8988T (cell line): ENCODE measurements at regions not wholly inside any gene's neighbourhood (a gene's known extent, or its start where the extent isn't known, plus 50 kb on each side); places are given as distances from the start of the nearest gene placed in this dataset.

Source experiments
- DNase-seq: peaks from one replicate; pipeline ENCODE4 v3.0.0; 2011

- no peak for DNase-seq
Observed at GRCh38 chr6:112744827-112745226, 397.7 kb downstream of the RFPL4B start.

GRCh38 chr6:112745765-112746164 is 398.6 kb downstream of the RFPL4B start:
- DNase-seq, result no peak

GRCh38 chr6:112749673-112750072 is 402.5 kb downstream of the RFPL4B start:
- DNase-seq, result no peak

GRCh38 chr6:112752305-112752704 is 405.2 kb downstream of the RFPL4B start:
- DNase-seq, result no peak

- no peak for DNase-seq
Observed at GRCh38 chr6:112752791-112753190, 405.7 kb downstream of the RFPL4B start.

- DNase-seq, result no peak
Observed at GRCh38 chr6:112760831-112761230, 413.7 kb downstream of the RFPL4B start.

GRCh38 chr6:112761740-112762139 is 414.6 kb downstream of the RFPL4B start:
- DNase-seq, result no peak

- DNase-seq, result no peak
Observed at GRCh38 chr6:112764377-112764776, 417.2 kb downstream of the RFPL4B start.

GRCh38 chr6:112770308-112770707 is 423.2 kb downstream of the RFPL4B start:
- DNase-seq, result no peak

GRCh38 chr6:112773187-112773586 is 426.1 kb downstream of the RFPL4B start:
- DNase-seq, result no peak

- DNase-seq, result no peak
Observed at GRCh38 chr6:112774319-112774718, 427.2 kb downstream of the RFPL4B start.

GRCh38 chr6:112780498-112781096 is 433.5 kb downstream of the RFPL4B start:
- DNase-seq, result no peak

- DNase-seq, result no peak
Observed at GRCh38 chr6:112781241-112781640, 434.1 kb downstream of the RFPL4B start.

GRCh38 chr6:112785408-112785807 is 438.3 kb downstream of the RFPL4B start:
- no peak for DNase-seq

GRCh38 chr6:112786801-112787200 is 439.7 kb downstream of the RFPL4B start:
- DNase-seq, result no peak

- no peak for DNase-seq
Observed at GRCh38 chr6:112787371-112787770, 440.2 kb downstream of the RFPL4B start.

- no peak for DNase-seq
Observed at GRCh38 chr6:112795316-112795715, 448.2 kb downstream of the RFPL4B start.

GRCh38 chr6:112796712-112797111 is 449.6 kb downstream of the RFPL4B start:
- DNase-seq, result no peak

GRCh38 chr6:112799889-112800288 is 452.8 kb downstream of the RFPL4B start:
- no peak for DNase-seq

GRCh38 chr6:112800439-112800838 is 453.3 kb downstream of the RFPL4B start:
- no peak for DNase-seq

- no peak for DNase-seq
Observed at GRCh38 chr6:112800916-112801315, 453.8 kb downstream of the RFPL4B start.

- DNase-seq, result no peak
Observed at GRCh38 chr6:112801468-112802080, 454.4 kb downstream of the RFPL4B start.

- DNase-seq, result no peak
Observed at GRCh38 chr6:112802144-112802543, 455.0 kb downstream of the RFPL4B start.

GRCh38 chr6:112804638-112805330 is 457.7 kb downstream of the RFPL4B start:
- no peak for DNase-seq
